ENCODE measurements at regions not wholly inside any gene's neighbourhood (a gene's known extent, or its start where the extent isn't known, plus 50 kb on each side); places are given as distances from the start of the nearest gene placed in this dataset.
"Not testable (repeated sequence)": the region's sequence is repeated elsewhere in the genome, so short reads cannot be mapped to it uniquely, and the experiment has no call there.

GRCh38 chr14:106327234-106327633 is 800.9 kb downstream of the TMEM121 start:
- no peak for DNase-seq (ENCODE audit: low read depth)

DNA sequence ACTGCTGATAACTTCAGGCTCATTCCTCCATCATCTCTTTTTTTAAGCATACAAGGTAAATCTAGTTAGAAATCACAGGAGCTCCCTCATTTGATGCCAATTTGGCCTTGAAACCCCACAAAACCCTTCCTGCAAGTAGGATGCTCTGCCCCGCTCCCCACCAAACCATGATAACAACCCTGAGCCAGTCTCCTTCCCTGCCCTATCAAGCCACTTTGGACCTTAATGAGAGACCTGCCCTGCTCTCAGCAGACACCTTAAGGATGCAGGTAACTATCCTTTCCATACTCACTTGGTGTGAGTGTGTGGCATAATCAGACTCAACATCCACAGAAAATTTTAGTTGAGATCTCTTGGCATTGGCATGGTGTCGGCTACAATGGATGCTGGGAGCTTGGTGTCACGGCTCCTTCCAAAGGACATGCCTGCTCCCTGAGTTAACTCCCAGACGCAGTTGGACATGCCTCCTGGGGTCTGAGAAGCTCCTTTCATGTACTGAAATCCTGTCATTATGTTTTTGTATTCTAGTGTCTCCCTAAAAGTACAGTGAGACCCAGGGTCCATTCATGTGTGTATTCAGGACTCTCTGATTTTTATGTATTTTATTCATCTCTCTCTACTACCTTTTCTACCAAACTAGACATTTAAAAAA is 801.4 kb downstream of the TMEM121 start:
- DNase-seq (ENCODE audit: low read depth), result not testable (repeated sequence)

- DNase-seq (ENCODE audit: low read depth), result not testable (repeated sequence)
Observed at GRCh38 chr14:106329243-106329642, 802.9 kb downstream of the TMEM121 start.

DNA sequence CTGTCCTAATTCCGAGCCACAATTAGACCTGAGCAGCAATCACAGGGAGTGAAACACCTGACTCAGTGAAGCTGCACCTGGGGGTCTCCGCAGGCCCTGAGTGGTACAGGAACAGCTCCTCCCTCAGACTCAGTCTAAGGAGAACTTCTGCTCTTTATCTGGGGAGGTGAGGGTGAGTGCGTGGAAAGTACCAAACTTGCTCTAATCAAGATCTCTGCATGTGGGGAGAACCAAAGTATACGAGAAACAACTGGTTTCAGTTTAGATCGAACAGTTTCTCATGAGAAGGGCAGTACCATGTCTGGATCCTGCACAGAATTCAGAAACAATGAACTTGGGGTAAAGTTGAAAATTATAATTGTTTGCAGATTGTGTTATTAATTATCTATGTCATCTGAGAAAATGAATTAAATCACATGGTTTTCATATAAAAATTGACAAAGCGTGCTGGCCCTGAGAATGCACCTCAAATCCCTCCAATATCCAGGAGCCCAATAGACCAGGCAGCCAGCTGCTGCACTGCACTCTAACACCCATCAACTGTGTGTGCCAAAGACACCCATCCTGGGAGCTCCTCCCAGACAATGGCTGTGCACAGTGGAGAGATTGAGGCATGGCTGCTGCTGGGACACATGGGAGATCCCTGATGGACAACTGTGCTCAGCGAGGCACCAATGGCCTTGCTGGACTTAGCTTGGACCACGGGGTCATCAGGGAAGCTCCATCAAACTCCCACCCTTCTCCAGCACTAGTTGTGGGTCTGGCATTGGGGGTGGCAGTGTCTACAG is 803.8 kb downstream of the TMEM121 start:
- DNase-seq (ENCODE audit: low read depth), result not testable (repeated sequence)

DNA sequence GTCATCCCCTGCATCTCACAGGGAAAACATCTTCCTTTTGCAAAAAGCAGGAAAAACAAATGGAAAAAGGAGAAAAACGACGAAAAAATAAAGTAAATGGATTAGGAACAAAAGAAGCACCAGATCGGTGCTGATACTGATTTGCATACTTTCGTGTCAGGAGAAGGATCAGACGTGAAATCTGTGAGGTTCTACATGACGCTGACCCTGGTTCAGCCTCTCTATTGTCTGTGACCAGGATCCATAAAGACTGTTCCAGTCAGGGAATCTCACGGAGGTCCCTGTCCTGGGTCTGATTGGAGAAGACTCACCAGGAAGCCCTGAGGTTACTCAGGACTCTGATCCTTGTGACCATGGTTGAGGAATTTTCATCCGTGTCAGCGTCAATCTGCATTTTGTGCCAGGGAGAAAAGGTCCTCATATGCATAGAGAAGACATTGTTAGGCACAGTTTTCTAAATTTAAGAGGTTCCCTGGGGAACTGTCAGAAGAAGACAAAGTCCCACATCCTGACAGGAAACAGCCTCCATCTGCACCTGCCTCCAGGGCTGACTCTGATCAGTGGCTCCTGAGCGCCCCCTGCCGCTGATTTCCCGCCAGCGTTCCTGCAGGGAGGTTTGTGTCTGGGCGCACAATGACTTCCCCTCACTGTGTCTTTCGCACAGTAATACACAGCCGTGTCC is 808.2 kb downstream of the TMEM121 start:
- DNase-seq (ENCODE audit: low read depth), result not testable (repeated sequence)

GRCh38 chr14:106335110-106335429 is 808.7 kb downstream of the TMEM121 start:
- not testable (repeated sequence) for DNase-seq (ENCODE audit: low read depth)

DNA sequence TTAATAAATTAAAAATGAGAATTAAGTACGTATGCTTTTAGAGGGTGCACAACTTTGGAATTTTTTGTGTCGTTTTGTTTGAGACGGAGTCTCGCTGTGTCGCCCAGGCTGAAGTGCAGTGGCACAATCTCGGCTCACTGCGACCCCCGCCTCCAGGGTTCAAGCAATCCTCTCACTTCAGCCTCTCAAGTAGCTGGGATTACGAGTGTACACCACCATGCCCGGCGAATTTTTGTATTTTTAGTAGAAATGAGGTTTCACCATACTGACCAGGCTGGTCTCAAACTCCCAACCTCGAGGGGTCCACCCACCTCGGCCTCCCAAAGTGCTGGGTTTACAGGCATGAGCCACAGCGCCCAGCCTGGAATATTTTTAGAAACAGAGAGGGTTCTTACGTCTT is 812.4 kb downstream of the TMEM121 start:
- DNase-seq (ENCODE audit: low read depth), result not testable (repeated sequence)

- not testable (repeated sequence) for DNase-seq (ENCODE audit: low read depth)
Observed at GRCh38 chr14:106340658-106341057, 814.3 kb downstream of the TMEM121 start.

GRCh38 chr14:106341161-106341560 is 814.8 kb downstream of the TMEM121 start:
- not testable (repeated sequence) for DNase-seq (ENCODE audit: low read depth)

GRCh38 chr14:106343626-106344025 is 817.2 kb downstream of the TMEM121 start:
- no peak for DNase-seq (ENCODE audit: low read depth)

DNA sequence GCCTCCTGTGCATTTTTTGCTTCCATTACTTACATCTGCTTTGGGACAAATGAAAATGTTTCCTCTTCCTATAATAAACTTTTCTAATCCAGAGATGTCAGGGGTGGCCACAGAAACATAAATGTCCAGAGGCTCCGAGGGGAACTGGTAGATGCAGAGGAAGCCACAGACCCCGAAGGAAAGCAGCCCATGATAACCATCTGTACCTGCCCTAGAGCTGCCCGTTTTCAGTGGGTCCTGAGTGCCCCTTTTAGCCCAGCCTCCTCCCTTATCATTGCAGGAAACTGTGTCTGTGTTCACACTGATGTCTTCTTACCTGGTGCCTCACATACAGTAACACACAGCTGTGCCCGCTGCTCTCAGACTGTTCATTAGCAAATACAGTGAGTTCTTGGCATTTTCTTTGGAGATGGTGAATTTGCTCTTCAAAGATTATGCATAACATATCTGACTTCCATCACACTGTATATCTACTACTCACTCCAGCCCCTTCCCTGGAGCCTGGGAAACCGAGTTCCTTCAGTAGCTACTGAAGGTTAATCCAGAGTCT is 817.8 kb downstream of the TMEM121 start:
- DNase-seq (ENCODE audit: low read depth), result not testable (repeated sequence)

- not testable (repeated sequence) for DNase-seq (ENCODE audit: low read depth)
Observed at GRCh38 chr14:106344791-106345479, 818.6 kb downstream of the TMEM121 start.

GRCh38 chr14:106346084-106346483 is 819.7 kb downstream of the TMEM121 start:
- no peak for DNase-seq (ENCODE audit: low read depth)

GRCh38 chr14:106346534-106347290 is 820.3 kb downstream of the TMEM121 start:
- DNase-seq (ENCODE audit: low read depth), result no peak

DNA sequence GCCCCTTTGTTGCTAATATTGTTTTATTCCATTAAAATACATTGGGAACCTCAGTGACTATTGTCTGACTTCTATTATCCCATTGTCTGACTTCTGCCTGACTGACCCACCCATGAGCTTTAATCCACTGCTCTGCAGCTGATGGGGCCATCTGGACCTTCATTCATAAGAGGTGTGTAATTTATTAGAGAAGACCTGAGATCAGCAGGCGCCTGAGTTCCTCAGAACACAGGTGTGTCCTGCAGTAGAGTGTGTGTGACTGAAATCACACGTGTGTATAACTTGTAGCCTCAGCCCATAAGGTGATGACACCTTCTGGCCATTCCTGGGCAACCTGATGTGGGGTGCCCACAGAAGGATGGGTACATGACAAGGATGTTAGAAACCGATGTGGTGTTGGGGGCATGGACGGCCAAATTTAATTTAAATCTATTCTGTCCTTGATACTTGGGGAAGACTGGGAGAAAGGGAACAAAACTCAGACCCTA is 821.0 kb downstream of the TMEM121 start:
- DNase-seq (ENCODE audit: low read depth), result no peak

DNA sequence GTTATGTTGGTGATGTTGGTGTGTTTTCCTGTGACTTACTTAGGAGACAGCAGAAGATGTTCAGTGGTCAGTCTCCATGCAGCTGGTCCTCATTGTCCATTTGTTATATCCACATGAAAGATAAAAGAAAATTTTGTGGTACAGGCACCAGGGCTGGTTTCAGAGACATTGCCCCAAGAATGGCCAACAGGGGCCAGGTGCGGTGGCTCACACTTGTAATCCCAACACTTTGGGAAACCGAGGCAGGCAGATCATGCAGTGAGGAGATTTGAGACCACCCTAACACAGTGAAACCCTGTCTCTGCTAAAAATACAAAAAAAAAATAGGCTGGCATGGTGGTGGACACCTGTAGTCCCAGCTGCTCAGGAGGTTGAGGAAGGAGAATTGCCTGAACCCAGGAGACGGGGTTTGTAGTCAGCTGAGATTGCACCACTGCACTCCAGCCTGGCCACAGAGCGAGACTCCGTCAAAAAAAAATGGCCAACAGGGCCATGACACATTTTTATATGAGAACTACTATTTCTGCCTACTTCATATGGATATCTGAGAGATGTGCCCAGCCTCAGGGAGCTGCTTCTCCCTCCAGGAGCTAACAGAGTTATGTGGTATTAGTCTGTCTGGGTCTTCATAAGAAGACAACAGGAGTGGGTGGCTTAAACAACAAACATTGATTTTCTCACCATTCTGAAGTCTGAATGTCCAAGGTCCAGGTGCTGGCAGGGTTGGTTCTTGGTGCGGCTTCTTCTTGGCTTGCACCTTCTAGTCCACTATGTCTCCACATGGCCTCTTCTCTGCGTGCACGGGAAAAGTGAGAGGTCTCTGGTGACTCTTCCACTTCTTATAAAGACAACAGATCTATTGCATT is 821.7 kb downstream of the TMEM121 start:
- no peak for DNase-seq (ENCODE audit: low read depth)

- not testable (repeated sequence) for DNase-seq (ENCODE audit: low read depth)
Observed at GRCh38 chr14:106348873-106349540, 822.6 kb downstream of the TMEM121 start.

DNA sequence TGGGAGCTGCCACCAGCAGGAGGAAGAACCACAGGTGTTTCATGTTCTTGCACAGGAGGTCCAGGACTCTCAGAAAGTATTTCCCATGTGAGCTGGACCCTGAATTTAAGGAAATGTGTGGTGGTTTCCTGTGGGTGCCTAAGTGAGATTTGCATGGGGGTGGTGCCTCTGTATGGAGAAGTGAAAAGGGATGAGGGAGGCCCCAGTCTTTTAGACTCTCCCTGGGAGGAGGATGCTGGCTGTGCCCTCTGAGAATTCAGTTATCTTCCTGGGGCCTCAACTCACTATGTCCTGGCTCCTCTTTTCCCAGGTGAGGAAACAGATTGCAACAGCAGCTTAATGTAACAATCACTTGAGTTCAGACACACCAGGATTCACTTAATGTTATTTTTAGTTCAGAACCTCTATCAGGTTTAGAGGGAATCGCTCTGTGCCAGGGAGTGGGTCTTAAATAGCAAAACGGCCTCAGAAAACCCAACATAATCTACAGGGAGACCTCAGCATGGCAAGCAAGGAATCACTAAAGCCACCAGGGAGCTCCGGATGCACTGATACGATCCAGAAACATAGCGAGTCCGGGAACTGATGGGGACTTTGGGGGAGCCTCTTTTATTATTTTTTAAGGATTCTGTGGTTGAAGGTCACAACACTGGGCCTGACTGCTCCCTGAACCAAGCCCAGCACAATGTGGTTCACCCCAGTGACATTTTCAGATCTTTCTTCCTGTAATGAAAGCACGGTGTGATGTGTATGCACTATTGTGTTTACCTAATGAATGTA is 823.5 kb downstream of the TMEM121 start:
- DNase-seq (ENCODE audit: low read depth), result not testable (repeated sequence)
